ENCODE measurements at regions not wholly inside any gene's neighbourhood (a gene's known extent, or its start where the extent isn't known, plus 50 kb on each side); places are given as distances from the start of the nearest gene placed in this dataset.

DNA sequence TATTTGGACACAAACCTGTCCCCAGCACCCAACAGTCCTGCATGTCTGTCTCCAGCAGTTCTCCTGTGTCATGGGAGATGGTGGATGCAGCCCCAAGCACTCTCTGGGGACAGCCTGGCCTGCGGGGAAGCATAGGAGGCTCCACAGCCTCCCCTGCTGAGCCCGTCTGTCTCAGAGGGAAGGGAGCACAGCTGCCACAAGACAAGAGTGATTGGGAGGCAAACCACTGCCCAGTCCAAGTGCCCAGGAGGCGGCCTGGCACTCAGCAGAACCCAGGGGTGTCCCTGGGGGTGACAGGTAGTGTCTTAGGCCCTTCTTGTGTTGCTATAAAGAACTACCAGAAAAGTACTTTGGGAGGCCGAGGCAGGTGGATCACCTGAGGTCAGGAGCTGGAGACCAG lies 211.2 kb upstream of the MYT1L start:
- TF ChIP-seq, protein P1, sequence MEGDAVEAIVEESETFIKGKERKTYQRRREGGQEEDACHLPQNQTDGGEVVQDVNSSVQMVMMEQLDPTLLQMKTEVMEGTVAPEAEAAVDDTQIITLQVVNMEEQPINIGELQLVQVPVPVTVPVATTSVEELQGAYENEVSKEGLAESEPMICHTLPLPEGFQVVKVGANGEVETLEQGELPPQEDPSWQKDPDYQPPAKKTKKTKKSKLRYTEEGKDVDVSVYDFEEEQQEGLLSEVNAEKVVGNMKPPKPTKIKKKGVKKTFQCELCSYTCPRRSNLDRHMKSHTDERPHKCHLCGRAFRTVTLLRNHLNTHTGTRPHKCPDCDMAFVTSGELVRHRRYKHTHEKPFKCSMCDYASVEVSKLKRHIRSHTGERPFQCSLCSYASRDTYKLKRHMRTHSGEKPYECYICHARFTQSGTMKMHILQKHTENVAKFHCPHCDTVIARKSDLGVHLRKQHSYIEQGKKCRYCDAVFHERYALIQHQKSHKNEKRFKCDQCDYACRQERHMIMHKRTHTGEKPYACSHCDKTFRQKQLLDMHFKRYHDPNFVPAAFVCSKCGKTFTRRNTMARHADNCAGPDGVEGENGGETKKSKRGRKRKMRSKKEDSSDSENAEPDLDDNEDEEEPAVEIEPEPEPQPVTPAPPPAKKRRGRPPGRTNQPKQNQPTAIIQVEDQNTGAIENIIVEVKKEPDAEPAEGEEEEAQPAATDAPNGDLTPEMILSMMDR (IDR thresholded peaks at IDR 0.05; ENCODE audit: low read length), result no peak
- TF ChIP-seq EZH2 (IDR thresholded peaks at IDR 0.05; ENCODE audit: borderline replicate concordance, low read length), result no peak
